H9 (cell line): ENCODE measurements at regions not wholly inside any gene's neighbourhood (a gene's known extent, or its start where the extent isn't known, plus 50 kb on each side); places are given as distances from the start of the nearest gene placed in this dataset.

ENCODE experiments used
- DNase-seq: peaks from one replicate; pipeline ENCODE4 v3.0.0-alpha.2; 2017
- H2AFZ ChIP-seq: one replicate; pipeline ENCODE4 v1.6.1; 2013; ENCODE audit warnings: mild to moderate bottlenecking, low read length, control low read depth, moderate library complexity
- H2AK5ac ChIP-seq: 2 replicates; pipeline ENCODE4 v1.6.1; 2013; ENCODE audit warnings: low read length, control low read depth, mixed read lengths; ENCODE audit not compliant: insufficient read length
- H2BK120ac ChIP-seq: one replicate; pipeline ENCODE4 v1.6.1; 2013; ENCODE audit warnings: low read depth, mild to moderate bottlenecking, low read length, control low read depth, inconsistent platforms; ENCODE audit not compliant: poor library complexity, severe bottlenecking
- H2BK12ac ChIP-seq: 2 replicates; pipeline ENCODE4 v1.6.1; 2013; ENCODE audit warnings: low read length, control low read depth, mixed read lengths, low read depth; ENCODE audit not compliant: insufficient read length
- H2BK15ac ChIP-seq: 2 replicates; pipeline ENCODE4 v1.6.1; 2013; ENCODE audit warnings: low read depth, low read length, control low read depth
- H2BK20ac ChIP-seq: one replicate; pipeline ENCODE4 v1.6.1; 2013; ENCODE audit warnings: low read depth, mild to moderate bottlenecking, low read length, control low read depth, inconsistent platforms; ENCODE audit not compliant: poor library complexity, severe bottlenecking
- H2BK5ac ChIP-seq: 2 replicates; pipeline ENCODE4 v1.6.1; 2013; ENCODE audit warnings: low read length, control low read depth, mixed read lengths; ENCODE audit not compliant: insufficient read length
- H3K14ac ChIP-seq: 2 replicates; pipeline ENCODE4 v1.6.1; 2013; ENCODE audit warnings: low read length, control low read depth; ENCODE audit not compliant: insufficient read depth
- H3K18ac ChIP-seq: 2 replicates; pipeline ENCODE4 v1.6.1; 2013; ENCODE audit warnings: low read depth, mild to moderate bottlenecking, mixed read lengths, low read length, control low read depth; ENCODE audit not compliant: insufficient read length
- H3K23ac ChIP-seq: 2 replicates; pipeline ENCODE4 v1.6.1; 2013; ENCODE audit warnings: low read length, control low read depth, mixed read lengths, low read depth; ENCODE audit not compliant: insufficient read length
- H3K23me2 ChIP-seq: 2 replicates; pipeline ENCODE4 v1.6.1; 2013; ENCODE audit warnings: low read depth, mild to moderate bottlenecking, mixed read lengths, low read length, control low read depth; ENCODE audit not compliant: insufficient read length, poor library complexity, severe bottlenecking
- H3K27ac ChIP-seq: 2 replicates; pipeline ENCODE4 v1.5.1; 2013; ENCODE audit warnings: low read length, control low read depth, mixed read lengths, low read depth; ENCODE audit not compliant: insufficient read length
- H3K27me3 ChIP-seq: 2 replicates; pipeline ENCODE4 v1.6.1; 2013; ENCODE audit warnings: low read length, control low read depth, inconsistent platforms; ENCODE audit not compliant: insufficient read depth
- H3K4ac ChIP-seq: 2 replicates; pipeline ENCODE4 v1.6.1; 2013; ENCODE audit warnings: low read depth, mild to moderate bottlenecking, control low read depth, inconsistent platforms, low read length, moderate library complexity
- H3K4me1 ChIP-seq: 2 replicates; pipeline ENCODE4 v1.6.1; 2013; ENCODE audit warnings: low read length, control low read depth, inconsistent platforms; ENCODE audit not compliant: insufficient read depth
- H3K4me2 ChIP-seq: 2 replicates; pipeline ENCODE4 v1.6.1; 2013; ENCODE audit warnings: low read length, control low read depth, mixed read lengths; ENCODE audit not compliant: insufficient read length, insufficient read depth
- H3K56ac ChIP-seq: 2 replicates; pipeline ENCODE4 v1.6.1; 2013; ENCODE audit warnings: low read depth, mild to moderate bottlenecking, mixed read lengths, low read length, control low read depth; ENCODE audit not compliant: insufficient read length
- H3K79me1 ChIP-seq: 2 replicates; pipeline ENCODE4 v1.6.1; 2013; ENCODE audit warnings: low read depth, mild to moderate bottlenecking, moderate library complexity, low read length, control low read depth, inconsistent platforms; ENCODE audit not compliant: insufficient read depth, poor library complexity, severe bottlenecking
- H3K79me2 ChIP-seq: 2 replicates; pipeline ENCODE4 v1.6.1; 2013; ENCODE audit warnings: low read length, control low read depth, inconsistent platforms; ENCODE audit not compliant: insufficient read depth
- H3K9ac ChIP-seq: 2 replicates; pipeline ENCODE4 v1.6.1; 2013; ENCODE audit warnings: low read length, control low read depth, mixed read lengths; ENCODE audit not compliant: insufficient read length; ENCODE audit errors: extremely low read depth
- H3K9me3 ChIP-seq: one replicate; pipeline ENCODE4 v1.6.1; 2013; ENCODE audit warnings: low read depth, low read length, inconsistent platforms; ENCODE audit not compliant: control insufficient read depth
- H3T11ph ChIP-seq: one replicate; pipeline ENCODE4 v1.6.1; 2013; ENCODE audit warnings: mild to moderate bottlenecking, low read length, control low read depth, inconsistent platforms
- H4K20me1 ChIP-seq: one replicate; pipeline ENCODE4 v1.6.1; 2013; ENCODE audit not compliant: control insufficient read depth, insufficient read length, insufficient read depth
- H4K5ac ChIP-seq: 2 replicates; pipeline ENCODE4 v1.6.1; 2013; ENCODE audit warnings: low read depth, mild to moderate bottlenecking, mixed read lengths, low read length, control low read depth; ENCODE audit not compliant: insufficient read length
- H4K8ac ChIP-seq: replicated peaks from 2 replicates; pipeline ENCODE4 v1.6.1; 2013; ENCODE audit warnings: low read length, control low read depth, mixed read lengths, low read depth; ENCODE audit not compliant: insufficient read length
- H4K91ac ChIP-seq: 2 replicates; pipeline ENCODE4 v1.6.1; 2013; ENCODE audit warnings: low read depth, mild to moderate bottlenecking, moderate library complexity, mixed read lengths, low read length, control low read depth; ENCODE audit not compliant: insufficient read length
- H3K27ac Mint-ChIP-seq, 3 experiments: 2 replicates in 2 of 3; 3 replicates in 1 of 3; pipeline ENCODE4 v1.8.0; 2020 to 2021; ENCODE audit warnings: mixed read lengths in 3 of 3, mild to moderate bottlenecking in 1 of 3, moderate library complexity in 1 of 3
- H3K27me3 Mint-ChIP-seq: 2 replicates; pipeline ENCODE4 v1.8.0; 2021; ENCODE audit warnings: low read depth, mild to moderate bottlenecking, moderate library complexity, mixed read lengths
- H3K36me3 Mint-ChIP-seq, 3 experiments: 2 replicates in 2 of 3; 3 replicates in 1 of 3; pipeline ENCODE4 v1.8.0; 2020 to 2021; ENCODE audit warnings: low read depth in 3 of 3, mixed read lengths in 3 of 3; ENCODE audit not compliant: insufficient read depth in 1 of 3
- H3K4me1 Mint-ChIP-seq, 2 experiments: 2 replicates each; pipeline ENCODE4 v1.8.0; 2020; ENCODE audit warnings: mixed read lengths in 2 of 2
- H3K4me3 Mint-ChIP-seq, 2 experiments: 2 replicates in 1 of 2; 3 replicates in 1 of 2; pipeline ENCODE4 v1.8.0; 2020 to 2021; ENCODE audit warnings: mild to moderate bottlenecking in 2 of 2, mixed read lengths in 2 of 2, moderate library complexity in 1 of 2
- H3K9me3 Mint-ChIP-seq, 2 experiments: 2 replicates in 1 of 2; 3 replicates in 1 of 2; pipeline ENCODE4 v1.8.0; 2020; ENCODE audit warnings: mild to moderate bottlenecking in 2 of 2, mixed read lengths in 2 of 2, moderate library complexity in 1 of 2
- CTCF ChIP-seq: fragments of 200-600 bp; sonication (generic); conservative IDR thresholded peaks from 3 replicates; pipeline ENCODE4 v1.8.0; 2021; ENCODE audit warnings: antibody characterized with exemption, mild to moderate bottlenecking
- WGBS: extraction: QIAGEN DNeasy Blood & Tissue Kit; methylation state at CpG from one replicate; pipeline ENCODE4 v1.1.7; 2013; ENCODE audit warnings: missing lambda C conversion rate, low lambda C conversion rate, mixed read lengths; ENCODE audit not compliant: insufficient read length; ENCODE audit errors: extremely low coverage; 5-methylcytosine and 5-hydroxymethylcytosine counted together

GRCh38 chr12:68508576-68508975, 102.1 kb upstream of the RAP1B start:
- Histone ChIP-seq H2BK120ac (no peak overlapping the region), H3T11ph (no peak overlapping the region), H3K23ac (no peak overlapping the region), H3K56ac (no peak overlapping the region), H3K4ac (no peak overlapping the region), H2BK15ac (no peak overlapping the region), H4K5ac (no peak overlapping the region), H3K27ac (no peak overlapping the region), H3K79me1 (no peaks in the 10 kb centered on the region), H3K23me2 (no peaks in the 10 kb centered on the region), H3K9me3 (no peaks in the 10 kb centered on the region), H2BK20ac (no peak overlapping the region), H2AFZ (no peak overlapping the region), H3K79me2 (peaks cover 1% of the 10 kb centered on the region; the same call in 1 of the 2 replicates), H3K4me2 (no peak overlapping the region), H4K91ac (no peak overlapping the region), H3K14ac (no peak overlapping the region), H2BK12ac (no peak overlapping the region), H4K20me1 (no peaks in the 10 kb centered on the region), H3K27me3 (no peaks in the 10 kb centered on the region), H4K8ac (no peak overlapping the region), H2BK5ac (no peak overlapping the region), H3K18ac (no peak overlapping the region), H2AK5ac (no peak overlapping the region), H3K4me1 (no peaks in the 10 kb centered on the region), H3K9ac (no peak overlapping the region)
- H3K36me3 Mint-ChIP-seq = no peaks in the 10 kb centered on the region; a peak in 1 of 7 replicates
- TF ChIP-seq CTCF = no peak
- H3K4me1 Mint-ChIP-seq = no peaks in the 10 kb centered on the region
- H3K4me3 Mint-ChIP-seq = no peak overlapping the region
- WGBS = no CpG with 5 or more reads among the region's 2 CpGs
- H3K27me3 Mint-ChIP-seq = no peaks in the 10 kb centered on the region; the same call in 1 of the 2 replicates
- H3K9me3 Mint-ChIP-seq = no peaks in the 10 kb centered on the region
- H3K27ac Mint-ChIP-seq = no peak overlapping the region
- DNase-seq = no peak
